HCT116 (cell line): ENCODE measurements at regions not wholly inside any gene's neighbourhood (a gene's known extent, or its start where the extent isn't known, plus 50 kb on each side); places are given as distances from the start of the nearest gene placed in this dataset.

Experiments
- ATAC-seq: fragments of 200-7000 bp; cut with Tn5 transposase; 2 replicates; pipeline ENCODE4 v1.9.1; 2020; ENCODE audit warnings: mild to moderate bottlenecking, moderate library complexity
- BruUV-seq: library from RNA; stranded (reverse); fragments of 400-500 nt; replicated peaks from 2 replicates; lab custom pipeline; 2021; lab: Mats Ljungman, UMichigan
- CTCF ChIA-PET: fragments of 300-600 bp; sonication (Branson Sonifier 250); formaldehyde crosslinking; loops from one replicate; lab custom pipeline; 2021; ENCODE audit warnings: antibody characterized with exemption; lab: Charles Lee
- POLR2A ChIA-PET: fragments of 300-600, 350-600 bp; sonication (Branson Sonifier 250); formaldehyde crosslinking; loops from one replicate; lab custom pipeline; 2021; ENCODE audit warnings: antibody characterized with exemption; lab: Charles Lee
- RAD21 ChIA-PET, 2 experiments: fragments of 300-600 bp; sonication (Branson Sonifier 250); formaldehyde crosslinking; loops; one replicate each; lab custom pipeline; 2023; ENCODE audit warnings: low total read pairs in 2 of 2; ENCODE audit not compliant: uncharacterized antibody in 2 of 2, unreplicated experiment in 2 of 2, low non-redundant PET in 1 of 2; lab: Charles Lee
- DNase-seq: peaks from one replicate; pipeline ENCODE4 v3.0.0-alpha.2; 2010; ENCODE audit warnings: low read depth, low spot score
- H2AFZ ChIP-seq: fragments of 200-600 bp; shearing (Covaris generic), sonication (generic); 2 replicates; pipeline ENCODE4 v1.6.1; 2017; ENCODE audit warnings: low read depth, mixed run types, mixed read lengths, antibody characterized with exemption, low read length; ENCODE audit not compliant: poor library complexity, severe bottlenecking
- H3K27ac ChIP-seq: 2 replicates; pipeline ENCODE4 v1.5.1; 2012; ENCODE audit warnings: low read depth, low read length
- H3K27me3 ChIP-seq: fragments of 200-600 bp; sonication (generic); 2 replicates; pipeline ENCODE4 v1.6.1; 2016; ENCODE audit warnings: mixed run types, low read length, mixed read lengths; ENCODE audit not compliant: insufficient read depth
- H3K36me3 ChIP-seq, 2 experiments: fragments of 200-500 bp in 1 of 2; fragments of 200-600 bp in 1 of 2; sonication (Bioruptor generic) in 1 of 2; sonication (generic) in 1 of 2; 2 replicates each; pipeline versions ENCODE4 v1.5.1 to v1.6.1; 2014 to 2016; ENCODE audit warnings: low read length in 2 of 2, inconsistent platforms in 1 of 2, mixed read lengths in 1 of 2, mixed run types in 1 of 2; ENCODE audit not compliant: insufficient read depth in 2 of 2, control insufficient read depth in 1 of 2
- H3K4me1 ChIP-seq, 2 experiments: fragments of 200-600 bp in 1 of 2; sonication (generic) in 1 of 2; 2 replicates each; pipeline versions ENCODE4 v1.5.1 to v1.6.1; 2012 to 2017; ENCODE audit warnings: low read length in 2 of 2, inconsistent platforms in 1 of 2, mild to moderate bottlenecking in 1 of 2, mixed read lengths in 1 of 2, mixed run types in 1 of 2, moderate library complexity in 1 of 2; ENCODE audit not compliant: insufficient read depth in 2 of 2, control insufficient read depth in 1 of 2
- H3K4me2 ChIP-seq: fragments of 200-600 bp; sonication (generic); 2 replicates; pipeline ENCODE4 v1.6.1; 2017; ENCODE audit warnings: mixed run types, low read length, mixed read lengths
- H3K4me3 ChIP-seq, 2 experiments: fragments of 200-600 bp in 1 of 2; sonication (generic) in 1 of 2; replicated peaks in 1 of 2; 2 replicates each; pipeline ENCODE4 v1.5.1; 2011 to 2016; ENCODE audit warnings: low read length in 2 of 2, control low read depth in 1 of 2, low read depth in 1 of 2, mild to moderate bottlenecking in 1 of 2, mixed read lengths in 1 of 2, mixed run types in 1 of 2
- H3K79me2 ChIP-seq: fragments of 200-600 bp; sonication (generic); 2 replicates; pipeline ENCODE4 v1.6.1; 2017; ENCODE audit warnings: mild to moderate bottlenecking, mixed run types, low read length, moderate library complexity, mixed read lengths; ENCODE audit not compliant: insufficient read depth
- H3K9ac ChIP-seq: fragments of 200-600 bp; sonication (generic); 2 replicates; pipeline ENCODE4 v1.6.1; 2016; ENCODE audit warnings: low read length, mixed read lengths
- H3K9me2 ChIP-seq: fragments of 200-600 bp; sonication (generic), shearing (Covaris generic); 2 replicates; pipeline ENCODE4 v1.6.1; 2017; ENCODE audit warnings: mixed run types, mild to moderate bottlenecking, moderate library complexity; ENCODE audit not compliant: insufficient read depth
- H3K9me3 ChIP-seq, 2 experiments: fragments of 200-500 bp in 1 of 2; fragments of 200-600 bp in 1 of 2; sonication (Bioruptor generic) in 1 of 2; sonication (generic) in 1 of 2; 2 replicates each; pipeline ENCODE4 v1.6.1; 2014 to 2017; ENCODE audit warnings: low read length in 2 of 2, mixed read lengths in 2 of 2, inconsistent platforms in 1 of 2, low read depth in 1 of 2, mild to moderate bottlenecking in 1 of 2, mixed run types in 1 of 2, moderate library complexity in 1 of 2; ENCODE audit not compliant: control insufficient read depth in 1 of 2, insufficient read depth in 1 of 2
- H4K20me1 ChIP-seq: fragments of 200-600 bp; sonication (generic), shearing (Covaris generic); 2 replicates; pipeline ENCODE4 v1.6.1; 2017; ENCODE audit warnings: mixed run types, mild to moderate bottlenecking, moderate library complexity; ENCODE audit not compliant: insufficient read depth
- CBX3 ChIP-seq: IDR thresholded peaks from 2 replicates; pipeline ENCODE4 v1.6.1; 2012; ENCODE audit warnings: low read depth
- EGR1 ChIP-seq: IDR thresholded peaks from 2 replicates; pipeline ENCODE4 v1.6.1; 2012; ENCODE audit warnings: low read depth
- ELF1 ChIP-seq: IDR thresholded peaks from 2 replicates; pipeline ENCODE4 v1.6.1; 2012; ENCODE audit warnings: low read depth, borderline replicate concordance
- EZH2 ChIP-seq: fragments of 200-600 bp; sonication (generic); IDR thresholded peaks from 2 replicates; pipeline ENCODE4 v1.6.1; 2017; ENCODE audit warnings: antibody characterized with exemption, mixed run types
- EZH2phosphoT487 ChIP-seq: fragments of 200-600 bp; IDR thresholded peaks from 2 replicates; pipeline ENCODE4 v1.6.1; 2018; ENCODE audit warnings: antibody characterized with exemption, borderline replicate concordance
- FOSL1 ChIP-seq: IDR thresholded peaks from 2 replicates; pipeline ENCODE4 v1.6.1; 2012; ENCODE audit warnings: low read depth
- JUND ChIP-seq: IDR thresholded peaks from 2 replicates; pipeline ENCODE4 v1.6.1; 2012
- POLR2A ChIP-seq: IDR thresholded peaks from 2 replicates; pipeline ENCODE4 v1.7.0; 2011; ENCODE audit warnings: borderline replicate concordance; ENCODE audit not compliant: insufficient read depth, insufficient read length; ENCODE audit errors: extremely low read depth
- POLR2AphosphoS5 ChIP-seq: IDR thresholded peaks from 2 replicates; pipeline ENCODE4 v1.6.1; 2011; ENCODE audit warnings: mild to moderate bottlenecking, low read depth, low read length, moderate library complexity
- RAD21 ChIP-seq: IDR thresholded peaks from 2 replicates; pipeline ENCODE4 v1.6.1; 2012; ENCODE audit warnings: low read depth, mild to moderate bottlenecking
- SIN3A ChIP-seq: IDR thresholded peaks from 2 replicates; pipeline ENCODE4 v1.6.1; 2012; ENCODE audit warnings: low read depth
- SRF ChIP-seq: IDR thresholded peaks from 2 replicates; pipeline ENCODE4 v1.6.1; 2012; ENCODE audit warnings: low read depth
- YY1 ChIP-seq: IDR thresholded peaks from 2 replicates; pipeline ENCODE4 v1.6.1; 2011; ENCODE audit warnings: low read length, low read depth, moderate library complexity, mild to moderate bottlenecking; ENCODE audit not compliant: insufficient replicate concordance; ENCODE audit errors: extremely low read depth
- ZFX ChIP-seq: fragments of 450-650 bp; IDR thresholded peaks from 2 replicates; pipeline ENCODE4 v1.6.1; 2017
- ZNF274 ChIP-seq: fragments of 200-500 bp; sonication (Bioruptor generic); IDR thresholded peaks from 2 replicates; pipeline ENCODE4 v1.6.1; 2014; ENCODE audit warnings: mild to moderate bottlenecking, low read depth, low read length, inconsistent platforms
- intact Hi-C: fragments of 100-400 bp; cut with micrococcal nuclease; formaldehyde crosslinking; loops from 2 replicates; pipeline ENCODE4 v1.10.0; 2022
- TF ChIP-seq, protein P1 (sequence below), 3 experiments: fragments of 200-600 bp in 1 of 3; sonication (generic) in 1 of 3; IDR thresholded peaks in 2 of 3; conservative IDR thresholded peaks in 1 of 3; 2 replicates each; pipeline ENCODE4 v1.5.1; 2012 to 2017; ENCODE audit warnings: low read depth in 2 of 3, low read length in 2 of 3, antibody characterized with exemption in 1 of 3, borderline replicate concordance in 1 of 3, control low read depth in 1 of 3, mild to moderate bottlenecking in 1 of 3, mixed read lengths in 1 of 3, mixed run types in 1 of 3, moderate library complexity in 1 of 3; ENCODE audit not compliant: insufficient read depth in 1 of 3
- TF ChIP-seq, protein P2 (sequence below): IDR thresholded peaks from 2 replicates; pipeline ENCODE4 v1.6.1; 2012
- TF ChIP-seq, protein P3 (sequence below): IDR thresholded peaks from 2 replicates; pipeline ENCODE4 v1.6.1; 2012

DNA sequence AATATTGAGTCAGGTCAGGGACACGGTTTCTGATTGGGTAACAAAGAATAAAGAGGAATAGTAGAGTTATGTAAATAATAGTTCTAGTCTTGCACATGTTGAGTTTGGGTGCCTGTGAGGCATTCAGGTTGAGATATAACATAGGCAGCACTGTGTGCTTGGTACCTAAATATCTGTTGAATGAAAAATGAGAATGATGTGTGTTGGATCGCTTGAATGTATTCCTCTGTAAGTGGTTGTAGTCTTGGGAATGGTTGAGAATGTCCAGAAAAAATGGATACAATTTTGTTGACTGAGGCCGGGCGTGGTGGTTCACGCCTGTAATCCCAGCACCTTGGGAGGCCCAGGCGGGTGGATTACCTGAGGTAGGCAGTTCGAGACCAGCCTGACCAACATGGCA is 116.3 kb upstream of the HNRNPU start:
- Histone ChIP-seq H3K9me3 (no peaks in the 10 kb centered on the region), H3K4me2 (no peak overlapping the region), H3K4me3 (no peak overlapping the region), H3K79me2 (no peaks in the 10 kb centered on the region), H3K27ac (no peak overlapping the region), H3K9me2 (no peaks in the 10 kb centered on the region), H2AFZ (no peak overlapping the region), H3K27me3 (no peaks in the 10 kb centered on the region), H3K36me3 (no peaks in the 10 kb centered on the region), H3K9ac (no peak overlapping the region), H4K20me1 (no peaks in the 10 kb centered on the region), H3K4me1 (no peaks in the 10 kb centered on the region)
- ChIA-PET POLR2A (no interaction called here), RAD21 (no interaction called here), CTCF (no interaction called here)
- TF ChIP-seq, protein P1, sequence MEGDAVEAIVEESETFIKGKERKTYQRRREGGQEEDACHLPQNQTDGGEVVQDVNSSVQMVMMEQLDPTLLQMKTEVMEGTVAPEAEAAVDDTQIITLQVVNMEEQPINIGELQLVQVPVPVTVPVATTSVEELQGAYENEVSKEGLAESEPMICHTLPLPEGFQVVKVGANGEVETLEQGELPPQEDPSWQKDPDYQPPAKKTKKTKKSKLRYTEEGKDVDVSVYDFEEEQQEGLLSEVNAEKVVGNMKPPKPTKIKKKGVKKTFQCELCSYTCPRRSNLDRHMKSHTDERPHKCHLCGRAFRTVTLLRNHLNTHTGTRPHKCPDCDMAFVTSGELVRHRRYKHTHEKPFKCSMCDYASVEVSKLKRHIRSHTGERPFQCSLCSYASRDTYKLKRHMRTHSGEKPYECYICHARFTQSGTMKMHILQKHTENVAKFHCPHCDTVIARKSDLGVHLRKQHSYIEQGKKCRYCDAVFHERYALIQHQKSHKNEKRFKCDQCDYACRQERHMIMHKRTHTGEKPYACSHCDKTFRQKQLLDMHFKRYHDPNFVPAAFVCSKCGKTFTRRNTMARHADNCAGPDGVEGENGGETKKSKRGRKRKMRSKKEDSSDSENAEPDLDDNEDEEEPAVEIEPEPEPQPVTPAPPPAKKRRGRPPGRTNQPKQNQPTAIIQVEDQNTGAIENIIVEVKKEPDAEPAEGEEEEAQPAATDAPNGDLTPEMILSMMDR (IDR thresholded peaks at IDR 0.05 in 2 of 3, conservative IDR thresholded peaks at IDR 0.05 in 1 of 3; ENCODE audit: borderline replicate concordance in 1 of 3, insufficient read depth in 1 of 3, low read depth in 2 of 3, low read length in 2 of 3): no peak
- no peak for TF ChIP-seq EGR1
- TF ChIP-seq ZNF274: no peak
- TF ChIP-seq YY1: no peak
- TF ChIP-seq SIN3A: no peak
- no peak for TF ChIP-seq POLR2A
- no peak for TF ChIP-seq FOSL1
- TF ChIP-seq EZH2: no peak
- no peak for TF ChIP-seq ZFX
- TF ChIP-seq, protein P2, sequence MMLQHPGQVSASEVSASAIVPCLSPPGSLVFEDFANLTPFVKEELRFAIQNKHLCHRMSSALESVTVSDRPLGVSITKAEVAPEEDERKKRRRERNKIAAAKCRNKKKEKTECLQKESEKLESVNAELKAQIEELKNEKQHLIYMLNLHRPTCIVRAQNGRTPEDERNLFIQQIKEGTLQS: no peak
- TF ChIP-seq SRF: no peak
- TF ChIP-seq JUND: no peak
- no peak for TF ChIP-seq ELF1
- TF ChIP-seq RAD21: no peak
- TF ChIP-seq EZH2phosphoT487: no peak
- TF ChIP-seq, protein P3, sequence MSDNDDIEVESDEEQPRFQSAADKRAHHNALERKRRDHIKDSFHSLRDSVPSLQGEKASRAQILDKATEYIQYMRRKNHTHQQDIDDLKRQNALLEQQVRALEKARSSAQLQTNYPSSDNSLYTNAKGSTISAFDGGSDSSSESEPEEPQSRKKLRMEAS: no peak
- TF ChIP-seq CBX3: no peak
- no peak for TF ChIP-seq POLR2AphosphoS5
- DNase-seq (no peak), ATAC-seq (no peak)
- intact Hi-C loops: no loop called here
- no TSS peak for BruUV-seq
